WTC11 (cell line): ENCODE measurements at regions not wholly inside any gene's neighbourhood (a gene's known extent, or its start where the extent isn't known, plus 50 kb on each side); places are given as distances from the start of the nearest gene placed in this dataset.

Source experiments
- ATAC-seq: fragments of 200-7000 bp; cut with Tn5 transposase; 2 replicates; pipeline ENCODE4 v1.10.0; 2021; ENCODE audit warnings: mild to moderate bottlenecking, moderate library complexity
- CTCF ChIA-PET: fragments of 300-600 bp; sonication (Branson Sonifier 250); formaldehyde crosslinking; loops from one replicate; lab custom pipeline; 2021; ENCODE audit warnings: antibody characterized with exemption; lab: Charles Lee
- POLR2A ChIA-PET: fragments of 350-600 bp; sonication (Branson Sonifier 250); formaldehyde crosslinking; loops from one replicate; lab custom pipeline; 2021; ENCODE audit warnings: antibody characterized with exemption; lab: Charles Lee
- DNase-seq: peaks from one replicate; pipeline ENCODE4 v3.0.0; 2021; ENCODE audit warnings: low spot score
- H3K27ac Mint-ChIP-seq: 2 replicates; pipeline ENCODE4 v1.8.0; 2021; ENCODE audit warnings: mixed read lengths
- H3K27me3 Mint-ChIP-seq: 2 replicates; pipeline ENCODE4 v1.8.0; 2021; ENCODE audit warnings: low read depth, mild to moderate bottlenecking, moderate library complexity, mixed read lengths
- H3K36me3 Mint-ChIP-seq: 2 replicates; pipeline ENCODE4 v1.8.0; 2021; ENCODE audit warnings: mixed read lengths
- H3K4me1 Mint-ChIP-seq: 2 replicates; pipeline ENCODE4 v1.8.0; 2022; ENCODE audit warnings: mixed read lengths
- H3K4me3 Mint-ChIP-seq: 2 replicates; pipeline ENCODE4 v1.8.0; 2021; ENCODE audit warnings: mild to moderate bottlenecking, moderate library complexity, mixed read lengths
- H3K9me3 Mint-ChIP-seq: 2 replicates; pipeline ENCODE4 v1.8.0; 2021; ENCODE audit warnings: mixed read lengths
- CREB1 ChIP-seq: sonication (generic); formaldehyde crosslinking; IDR thresholded peaks from 2 replicates; pipeline ENCODE4 v1.8.0; 2023; ENCODE audit warnings: mild to moderate bottlenecking, missing genetic modification reagents
- CREM ChIP-seq: sonication (generic); formaldehyde crosslinking; IDR thresholded peaks from 2 replicates; pipeline ENCODE4 v1.8.1; 2022; ENCODE audit warnings: mild to moderate bottlenecking, missing genetic modification reagents, moderate library complexity
- E2F1 ChIP-seq: sonication (generic); formaldehyde crosslinking; IDR thresholded peaks from 2 replicates; pipeline ENCODE4 v1.8.0; 2022; ENCODE audit warnings: mild to moderate bottlenecking, missing genetic modification reagents
- ELF4 ChIP-seq: sonication (generic); formaldehyde crosslinking; IDR thresholded peaks from 2 replicates; pipeline ENCODE4 v1.8.1; 2022; ENCODE audit warnings: low read depth, mild to moderate bottlenecking, moderate library complexity, missing genetic modification reagents
- ESRRA ChIP-seq: sonication (generic); formaldehyde crosslinking; IDR thresholded peaks from 2 replicates; pipeline ENCODE4 v1.8.1; 2022; ENCODE audit warnings: mild to moderate bottlenecking, missing genetic modification reagents, borderline replicate concordance
- FOXJ3 ChIP-seq: sonication (generic); formaldehyde crosslinking; IDR thresholded peaks from 2 replicates; pipeline ENCODE4 v1.9.0; 2021; ENCODE audit warnings: missing genetic modification reagents, mild to moderate bottlenecking, borderline replicate concordance
- FOXK1 ChIP-seq: sonication (generic); formaldehyde crosslinking; IDR thresholded peaks from 2 replicates; pipeline ENCODE4 v1.8.0; 2022; ENCODE audit warnings: mild to moderate bottlenecking, moderate library complexity, missing genetic modification reagents
- KAT7 ChIP-seq: sonication (generic); formaldehyde crosslinking; IDR thresholded peaks from 2 replicates; pipeline ENCODE4 v1.8.1; 2023; ENCODE audit warnings: missing genetic modification reagents, mild to moderate bottlenecking, borderline replicate concordance
- MYBL2 ChIP-seq: sonication (generic); formaldehyde crosslinking; IDR thresholded peaks from 2 replicates; pipeline ENCODE4 v1.8.1; 2023; ENCODE audit warnings: mild to moderate bottlenecking, moderate library complexity, missing genetic modification reagents
- NFYB ChIP-seq: sonication (generic); formaldehyde crosslinking; conservative IDR thresholded peaks from 2 replicates; pipeline ENCODE4 v1.8.0; 2022; ENCODE audit warnings: low read depth, missing genetic modification reagents
- NR1H2 ChIP-seq: sonication (generic); formaldehyde crosslinking; IDR thresholded peaks from 2 replicates; pipeline ENCODE4 v1.9.0; 2021; ENCODE audit warnings: mild to moderate bottlenecking, moderate library complexity, missing genetic modification reagents
- NR3C1 ChIP-seq: sonication (generic); formaldehyde crosslinking; conservative IDR thresholded peaks from 2 replicates; pipeline ENCODE4 v1.8.1; 2023; ENCODE audit warnings: low read depth, mild to moderate bottlenecking, missing genetic modification reagents
- PREB ChIP-seq: sonication (generic); formaldehyde crosslinking; IDR thresholded peaks from 2 replicates; pipeline ENCODE4 v1.8.1; 2022; ENCODE audit warnings: mild to moderate bottlenecking, missing genetic modification reagents, moderate library complexity, borderline replicate concordance
- RORB ChIP-seq: fragments of 250-450 bp; sonication (Bioruptor Pico); IDR thresholded peaks from 2 replicates; pipeline ENCODE4 v1.9.0; 2021; ENCODE audit warnings: mild to moderate bottlenecking
- SMAD3 ChIP-seq: sonication (generic); formaldehyde crosslinking; IDR thresholded peaks from 2 replicates; pipeline ENCODE4 v1.8.0; 2022; ENCODE audit warnings: missing genetic modification reagents, mild to moderate bottlenecking, borderline replicate concordance
- SOX15 ChIP-seq: fragments of 250-450 bp; sonication (Bioruptor Pico); IDR thresholded peaks from 2 replicates; pipeline ENCODE4 v1.9.0; 2021; ENCODE audit warnings: mild to moderate bottlenecking
- STAT6 ChIP-seq: sonication (generic); formaldehyde crosslinking; conservative IDR thresholded peaks from 2 replicates; pipeline ENCODE4 v1.8.1; 2023; ENCODE audit warnings: mild to moderate bottlenecking, low read depth, missing genetic modification reagents, moderate library complexity
- TP53 ChIP-seq: sonication (generic); formaldehyde crosslinking; IDR thresholded peaks from 2 replicates; pipeline ENCODE4 v1.8.1; 2023; ENCODE audit warnings: mild to moderate bottlenecking, missing genetic modification reagents
- USF1 ChIP-seq: sonication (generic); formaldehyde crosslinking; IDR thresholded peaks from 2 replicates; pipeline ENCODE4 v1.8.0; 2022; ENCODE audit warnings: mild to moderate bottlenecking, missing genetic modification reagents
- ZNF219 ChIP-seq: sonication (generic); formaldehyde crosslinking; IDR thresholded peaks from 2 replicates; pipeline ENCODE4 v1.8.0; 2023; ENCODE audit warnings: missing genetic modification reagents, mild to moderate bottlenecking, borderline replicate concordance

GRCh38 chr9:121582641-121583040 is 68.8 kb upstream of the DAB2IP start:
- Mint-ChIP-seq H3K4me1 (peaks cover 27% of the 10 kb centered on the region), H3K4me3 (no peak overlapping the region), H3K27ac (no peak overlapping the region), H3K27me3 (peaks cover 3% of the 10 kb centered on the region), H3K36me3 (no peaks in the 10 kb centered on the region), H3K9me3 (no peaks in the 10 kb centered on the region)
- ATAC-seq (no peak; the same call in 1 of the 2 replicates), DNase-seq (no peak)
- TF ChIP-seq USF1 (no peak), ESRRA (CRISPR knock-in tag) (no peak), ZNF219 (CRISPR knock-in tag) (no peak), PREB (CRISPR knock-in tag) (no peak), TP53 (CRISPR knock-in tag) (no peak), NR1H2 (CRISPR knock-in tag) (no peak), FOXK1 (CRISPR knock-in tag) (no peak), FOXJ3 (CRISPR knock-in tag) (no peak), KAT7 (CRISPR knock-in tag) (no peak), CREB1 (no peak), RORB (CRISPR knock-in tag) (no peak), SMAD3 (CRISPR knock-in tag) (no peak), NR3C1 (CRISPR knock-in tag) (no peak), E2F1 (CRISPR knock-in tag) (no peak), NFYB (CRISPR knock-in tag) (no peak), ELF4 (CRISPR knock-in tag) (no peak), STAT6 (CRISPR knock-in tag) (no peak), CREM (CRISPR knock-in tag) (no peak)
- POLR2A ChIA-PET, result interaction anchor here (0.9 kb wide), 1 partner anchor 15 kb away, joined by 3 read pairs; no protein-coding TSS in a partner anchor
- CTCF ChIA-PET, result interaction anchor here (0.7 to 4.3 kb wide), 9 partner anchors 15 to 139 kb away, joined by 3 to 28 read pairs (median 4); no protein-coding TSS in a partner anchor

- ATAC-seq, result no peak
- TF ChIP-seq MYBL2 (no peak), ZNF219 (CRISPR knock-in tag) (no peak), SOX15 (no peak), NR1H2 (CRISPR knock-in tag) (no peak)
- TF ChIP-seq, all 79 proteins: peak for 0
- Mint-ChIP-seq H3K9me3 (no peaks in the 10 kb centered on the region), H3K36me3 (no peaks in the 10 kb centered on the region), H3K4me1 (peaks cover 34% of the 10 kb centered on the region), H3K27me3 (peaks cover 5% of the 10 kb centered on the region), H3K27ac (no peak overlapping the region), H3K4me3 (no peak overlapping the region)
- DNase-seq, result no peak
- POLR2A ChIA-PET, result no interaction called here
- CTCF ChIA-PET, result interaction anchor here (0.9 to 2.0 kb wide), 2 partner anchors 14 to 38 kb away, joined by 4 to 6 read pairs; no protein-coding TSS in a partner anchor
Measured at GRCh38 chr9:121584421-121584820, 67.0 kb upstream of the DAB2IP start.
